ENCODE measurements at regions not wholly inside any gene's neighbourhood (a gene's known extent, or its start where the extent isn't known, plus 50 kb on each side); places are given as distances from the start of the nearest gene placed in this dataset.
"Not testable (repeated sequence)": the region's sequence is repeated elsewhere in the genome, so short reads cannot be mapped to it uniquely, and the experiment has no call there.

- H3K27me3 ChIP-seq; H3K27ac ChIP-seq; H3K4me3 ChIP-seq; DNase-seq; H3K36me3 ChIP-seq; H3K9me3 ChIP-seq (replicated peaks); H3K4me1 ChIP-seq: not testable (repeated sequence)
Observed at GRCh38 chr16:29106259-29106908, 121.5 kb downstream of the LAT start.

GRCh38 chr16:29104600-29104999 lies 119.7 kb downstream of the LAT start:
- not testable (repeated sequence) for H3K9me3 ChIP-seq (replicated peaks); H3K4me1 ChIP-seq; H3K36me3 ChIP-seq; DNase-seq; H3K27me3 ChIP-seq; H3K4me3 ChIP-seq; H3K27ac ChIP-seq

GRCh38 chr16:29097965-29098364 lies 113.1 kb downstream of the LAT start:
- H3K27ac ChIP-seq; H3K27me3 ChIP-seq; DNase-seq; H3K9me3 ChIP-seq (replicated peaks); H3K4me3 ChIP-seq; H3K36me3 ChIP-seq; H3K4me1 ChIP-seq: not testable (repeated sequence)

DNA sequence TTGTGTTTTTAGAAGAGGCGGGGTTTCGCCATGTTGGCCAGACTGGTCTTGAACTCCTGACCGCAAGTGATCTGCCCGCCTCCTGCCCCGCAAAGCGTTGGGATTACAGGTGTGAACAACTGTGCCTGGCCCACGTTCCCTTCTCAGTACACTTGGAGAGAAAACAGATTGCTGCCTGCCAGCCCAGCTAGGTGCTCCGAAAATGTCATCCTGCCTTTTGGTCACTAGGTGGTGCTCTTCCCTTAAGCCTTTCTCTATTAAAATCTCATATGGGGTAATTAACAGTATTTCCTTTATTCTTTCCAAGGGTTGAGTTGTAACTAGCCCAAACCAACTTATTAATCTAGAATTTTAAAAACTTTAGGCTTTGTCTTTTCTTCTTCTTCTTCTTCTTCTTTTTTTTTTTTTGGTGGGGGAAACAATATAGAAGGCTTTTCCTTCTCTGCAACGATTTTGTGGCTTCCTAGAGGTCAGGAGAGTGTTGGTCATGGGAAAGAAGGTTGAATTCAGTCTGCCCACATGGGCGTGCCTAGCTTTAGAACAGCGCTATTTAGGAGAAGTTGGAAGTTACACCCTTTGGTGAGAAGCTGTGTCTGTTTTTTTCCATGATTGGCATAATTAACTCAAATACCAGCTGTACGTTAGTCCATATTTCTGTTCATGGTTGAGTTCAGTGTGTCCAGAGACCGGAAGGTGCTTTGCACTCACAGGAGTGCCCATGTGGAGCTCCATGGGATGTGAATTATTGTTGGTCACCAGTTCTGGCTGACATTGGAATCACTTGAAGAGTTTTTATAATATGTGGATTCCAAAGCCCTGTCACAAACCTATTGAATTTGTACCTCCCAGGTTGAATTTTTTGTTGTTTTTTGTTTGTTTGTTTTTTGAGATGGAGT lies 110.1 kb downstream of the LAT start:
- H3K4me3 ChIP-seq; H3K4me1 ChIP-seq; H3K36me3 ChIP-seq; H3K9me3 ChIP-seq (replicated peaks); DNase-seq; H3K27ac ChIP-seq; H3K27me3 ChIP-seq: not testable (repeated sequence)

DNA sequence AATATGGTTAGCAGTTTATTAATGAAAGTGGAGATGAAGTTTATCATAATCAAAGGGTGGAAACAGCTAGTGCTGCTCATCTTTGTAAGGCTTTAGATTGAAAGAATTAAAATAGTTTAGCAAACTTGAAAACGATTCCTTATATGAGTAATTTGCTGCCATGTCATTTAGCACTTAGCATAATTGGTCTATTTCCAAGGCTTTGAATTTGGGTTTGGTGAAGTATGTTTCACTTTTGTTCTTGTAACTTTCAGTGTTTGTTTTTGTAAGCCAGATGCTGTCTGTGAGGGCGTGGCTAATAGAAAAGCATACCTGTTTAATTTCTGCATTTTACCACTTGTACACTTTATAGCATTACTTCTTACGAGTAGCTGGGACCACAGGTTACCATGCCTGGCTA lies 109.5 kb downstream of the LAT start:
- not testable (repeated sequence) for H3K4me3 ChIP-seq; H3K27ac ChIP-seq; H3K4me1 ChIP-seq; DNase-seq; H3K9me3 ChIP-seq (replicated peaks); H3K27me3 ChIP-seq; H3K36me3 ChIP-seq

GRCh38 chr16:29089679-29090078 lies 104.8 kb downstream of the LAT start:
- DNase-seq; H3K36me3 ChIP-seq; H3K27me3 ChIP-seq; H3K4me1 ChIP-seq; H3K27ac ChIP-seq; H3K9me3 ChIP-seq (replicated peaks); H3K4me3 ChIP-seq: not testable (repeated sequence)

DNA sequence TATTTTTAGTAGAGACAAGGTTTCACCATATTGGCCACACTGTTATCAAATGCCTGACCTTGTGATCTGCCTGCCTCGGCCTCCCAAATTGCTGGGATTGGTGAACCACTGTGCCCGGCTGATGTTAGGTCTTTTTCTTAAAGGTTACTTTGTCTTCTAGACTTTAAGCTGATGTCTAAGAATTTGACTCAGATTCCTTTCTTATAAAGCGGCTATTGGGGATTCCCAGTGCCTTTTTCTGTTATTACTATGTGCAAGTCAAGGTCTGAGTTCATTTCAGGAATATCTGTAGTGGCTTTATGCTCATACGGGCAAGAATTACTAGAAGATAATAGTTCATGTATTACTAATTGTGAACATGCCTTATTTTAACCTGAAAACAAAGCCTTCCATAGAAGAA lies 102.8 kb downstream of the LAT start:
- H3K27me3 ChIP-seq; H3K9me3 ChIP-seq (replicated peaks); H3K36me3 ChIP-seq; H3K4me1 ChIP-seq; H3K27ac ChIP-seq; DNase-seq; H3K4me3 ChIP-seq: not testable (repeated sequence)

- H3K27ac ChIP-seq; H3K36me3 ChIP-seq; H3K4me1 ChIP-seq; H3K27me3 ChIP-seq; H3K9me3 ChIP-seq (replicated peaks): not testable (repeated sequence)
- peak in 1 of 2 experiments; percentile 6 for DNase-seq
- peak overlapping the region; percentile 42 for H3K4me3 ChIP-seq
Observed at GRCh38 chr16:29081829-29082639, 97.2 kb downstream of the LAT start.

- not testable (repeated sequence) for DNase-seq; H3K27ac ChIP-seq; H3K4me3 ChIP-seq; H3K4me1 ChIP-seq; H3K9me3 ChIP-seq (replicated peaks); H3K36me3 ChIP-seq; H3K27me3 ChIP-seq
Observed at GRCh38 chr16:29074554-29075402, 89.9 kb downstream of the LAT start.

GRCh38 chr16:29062235-29062634 lies 77.4 kb downstream of the LAT start:
- H3K9me3 ChIP-seq (replicated peaks); H3K27me3 ChIP-seq; H3K4me1 ChIP-seq; H3K27ac ChIP-seq; DNase-seq; H3K36me3 ChIP-seq; H3K4me3 ChIP-seq: not testable (repeated sequence)

GRCh38 chr16:29061467-29061921 lies 76.6 kb downstream of the LAT start:
- not testable (repeated sequence) for H3K4me1 ChIP-seq; H3K36me3 ChIP-seq; DNase-seq; H3K27ac ChIP-seq; H3K9me3 ChIP-seq (replicated peaks); H3K4me3 ChIP-seq; H3K27me3 ChIP-seq

GRCh38 chr16:29060022-29060810 lies 75.4 kb downstream of the LAT start:
- not testable (repeated sequence) for H3K9me3 ChIP-seq (replicated peaks); H3K4me1 ChIP-seq; H3K27me3 ChIP-seq; H3K36me3 ChIP-seq; H3K27ac ChIP-seq; DNase-seq; H3K4me3 ChIP-seq

- not testable (repeated sequence) for H3K27me3 ChIP-seq; H3K36me3 ChIP-seq; H3K4me3 ChIP-seq; H3K4me1 ChIP-seq; H3K27ac ChIP-seq; DNase-seq; H3K9me3 ChIP-seq (replicated peaks)
Observed at GRCh38 chr16:29059575-29059974, 74.7 kb downstream of the LAT start.
